Glomerular endothelial cell (primary cell): ENCODE measurements at regions not wholly inside any gene's neighbourhood (a gene's known extent, or its start where the extent isn't known, plus 50 kb on each side); places are given as distances from the start of the nearest gene placed in this dataset.

Source experiments
- DNase-seq: peaks from one replicate; pipeline ENCODE4 v3.0.0-alpha.2; 2011; ENCODE audit warnings: low read depth, low spot score; ENCODE audit errors: extremely low read depth

DNA sequence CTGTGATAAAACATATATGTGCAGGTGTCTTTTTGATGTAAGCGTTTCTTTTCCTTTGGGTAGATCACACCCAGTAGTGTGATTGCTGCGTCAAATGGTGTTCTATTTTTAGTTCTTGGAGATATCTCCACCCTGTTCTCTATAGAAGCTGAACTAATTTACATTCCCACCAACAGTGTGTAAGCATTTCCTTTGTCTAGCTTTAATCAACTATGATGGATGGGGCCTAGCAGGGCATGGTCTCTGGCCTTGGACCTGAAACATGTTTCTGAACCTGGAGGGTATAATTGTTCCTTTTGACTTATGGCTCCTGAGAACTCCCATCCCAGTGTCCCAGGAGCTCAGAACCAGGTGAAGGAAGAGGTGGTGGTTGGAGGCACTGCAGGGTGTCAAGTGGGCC lies 93.9 kb downstream of the HAPSTR1 start:
- DNase-seq: no peak

DNA sequence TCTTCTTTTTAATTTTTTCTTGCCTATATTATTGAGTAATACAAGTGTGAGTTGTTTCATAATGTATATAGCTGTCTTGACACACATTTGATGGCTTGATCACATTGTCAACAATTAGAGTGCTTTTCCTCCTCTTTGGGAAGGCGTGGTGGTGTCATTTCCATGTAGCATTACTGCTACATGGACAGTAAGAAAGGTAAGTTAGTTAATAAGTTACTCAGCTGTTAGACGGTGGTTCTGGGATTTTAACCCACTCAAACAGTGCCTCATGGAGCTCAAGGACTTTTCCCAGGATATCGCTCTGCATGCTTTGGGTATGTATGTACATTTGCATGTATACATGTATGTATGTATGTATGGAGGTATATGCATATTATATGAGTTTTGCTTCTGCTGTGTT lies 94.6 kb downstream of the HAPSTR1 start:
- DNase-seq: no peak

DNA sequence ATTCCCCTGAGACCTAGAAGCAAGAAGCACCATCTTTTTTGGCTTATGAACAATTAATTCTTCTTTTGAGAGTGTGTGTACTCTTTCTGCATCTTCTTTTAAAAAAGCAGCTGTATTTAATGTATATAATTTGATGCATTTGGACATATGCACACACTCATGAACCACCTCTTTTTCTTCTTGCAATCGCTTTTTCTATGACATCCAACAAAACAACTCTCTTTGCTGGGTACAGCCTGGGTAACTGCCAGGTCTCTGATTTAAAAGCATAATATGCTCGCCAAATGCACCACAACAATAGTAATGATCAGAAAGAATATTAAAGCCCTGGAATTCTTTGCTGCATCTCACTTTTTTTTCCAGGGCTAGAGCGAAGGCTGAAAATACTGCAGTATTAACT lies 97.3 kb downstream of the HAPSTR1 start:
- DNase-seq: no peak

DNA sequence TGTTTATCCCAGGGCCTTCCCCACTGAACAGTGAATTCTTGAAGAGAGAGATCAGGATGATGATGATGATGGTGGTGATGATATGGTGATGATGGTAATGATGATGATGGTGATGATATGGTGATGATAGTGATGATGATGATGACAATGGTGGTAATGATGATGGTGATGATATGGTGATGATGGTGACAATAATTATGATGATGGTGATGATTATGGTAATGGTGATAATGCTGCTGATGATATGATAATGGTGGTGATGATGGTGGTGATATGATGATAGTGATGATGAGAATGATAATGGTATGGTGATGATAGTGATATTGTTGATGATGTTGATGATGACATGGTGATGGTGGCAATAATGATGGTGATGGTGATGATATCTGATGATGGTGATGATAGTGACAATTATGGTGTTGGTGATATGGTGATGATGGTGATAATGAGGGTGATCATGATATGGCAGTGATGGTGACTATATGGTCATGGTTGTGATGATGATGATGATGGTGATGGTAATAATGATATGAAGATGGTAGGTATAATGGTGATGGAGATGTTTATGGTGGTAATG lies 99.9 kb downstream of the HAPSTR1 start:
- no peak for DNase-seq

DNA sequence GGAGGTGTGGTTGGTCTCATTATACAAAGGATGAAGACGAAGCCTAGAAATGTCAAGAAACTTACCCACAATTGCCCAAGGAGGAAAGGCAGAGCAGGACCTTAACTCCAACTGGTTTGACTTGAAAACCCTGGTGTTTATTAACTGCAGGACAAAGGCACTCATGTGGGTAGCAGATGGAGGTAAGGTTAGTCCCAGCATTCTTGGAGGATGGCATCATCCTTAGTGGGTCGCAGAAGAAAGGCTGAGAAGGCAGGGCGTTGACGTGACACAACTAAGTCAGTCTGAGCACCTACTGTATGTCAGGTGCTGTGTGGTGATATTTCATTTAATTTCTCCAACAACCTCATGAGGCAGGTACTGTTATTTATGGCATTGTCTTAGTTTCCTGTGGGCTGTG lies 101.3 kb downstream of the HAPSTR1 start:
- DNase-seq: no peak

DNA sequence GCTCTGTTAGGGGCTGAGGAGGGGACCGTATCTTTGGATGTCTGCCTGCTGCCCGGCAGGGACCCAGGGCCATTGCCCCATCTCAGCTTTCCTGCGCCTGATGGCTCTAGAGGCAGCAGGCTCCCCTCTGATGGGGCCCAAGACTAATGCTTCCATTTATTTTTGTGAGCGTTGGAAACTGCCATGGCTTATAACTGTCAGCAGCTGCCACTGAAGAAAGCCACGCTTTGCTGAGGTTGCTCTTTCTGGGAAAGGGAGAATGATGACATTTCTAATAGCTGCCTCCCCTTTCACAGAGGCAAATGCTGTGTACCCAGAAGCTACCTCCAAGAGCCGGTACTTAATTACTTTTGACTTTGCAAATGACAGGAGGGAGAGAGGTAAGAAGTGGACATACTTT lies 103.8 kb downstream of the HAPSTR1 start:
- DNase-seq: no peak

DNA sequence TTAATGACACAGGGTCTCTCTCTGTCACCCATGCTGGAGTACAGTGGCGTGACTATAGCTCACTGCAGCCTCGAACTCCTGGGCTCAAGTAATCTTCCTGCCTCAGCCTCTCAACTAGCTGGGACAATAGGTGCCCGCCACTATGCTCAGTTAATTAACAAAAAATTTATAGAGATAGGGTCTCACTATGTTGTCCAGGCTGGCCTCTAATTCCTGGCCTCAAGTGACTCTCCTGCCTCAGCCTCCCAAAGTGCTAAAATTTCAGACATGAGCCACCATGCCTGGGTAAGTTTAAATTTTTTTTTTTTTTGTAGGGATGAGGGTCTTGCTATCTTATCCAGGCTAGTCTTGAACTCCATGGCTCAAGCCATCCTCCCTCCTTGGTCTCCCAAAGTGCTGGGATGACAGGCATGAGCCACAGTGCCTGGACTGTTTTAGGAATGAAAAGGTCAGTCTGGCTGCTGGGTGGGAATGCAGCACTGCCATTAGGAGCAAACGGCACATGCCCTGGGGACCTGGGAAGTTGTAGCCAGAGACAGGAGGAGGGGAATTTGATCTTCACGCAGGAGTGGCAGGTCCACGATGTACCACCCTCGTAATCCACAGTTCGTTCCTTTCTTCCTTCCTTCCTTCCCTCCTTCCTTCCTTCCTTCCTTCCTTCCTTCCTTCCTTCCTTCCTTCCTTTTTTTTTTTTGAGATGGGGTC lies 106.7 kb downstream of the HAPSTR1 start:
- DNase-seq: no peak

DNA sequence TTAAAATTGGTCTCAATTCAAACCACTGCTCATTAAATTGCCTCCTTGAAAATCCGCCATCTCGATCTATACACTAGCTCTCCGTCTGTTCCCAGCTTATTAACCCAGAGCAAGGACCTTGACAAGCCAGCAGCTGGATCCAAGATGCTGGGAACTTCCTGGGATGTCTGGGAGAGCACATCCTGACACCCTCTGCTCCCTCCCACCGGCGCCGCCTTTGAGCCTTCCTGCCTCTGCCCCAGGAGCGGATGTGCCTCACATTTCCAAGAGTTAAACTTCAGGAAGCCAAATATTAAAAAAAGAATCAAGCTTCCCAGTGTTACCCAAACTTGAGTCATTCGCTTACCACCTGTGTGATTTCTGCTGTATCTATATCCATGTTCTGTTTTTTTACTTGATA lies 107.9 kb downstream of the HAPSTR1 start:
- DNase-seq: no peak

DNA sequence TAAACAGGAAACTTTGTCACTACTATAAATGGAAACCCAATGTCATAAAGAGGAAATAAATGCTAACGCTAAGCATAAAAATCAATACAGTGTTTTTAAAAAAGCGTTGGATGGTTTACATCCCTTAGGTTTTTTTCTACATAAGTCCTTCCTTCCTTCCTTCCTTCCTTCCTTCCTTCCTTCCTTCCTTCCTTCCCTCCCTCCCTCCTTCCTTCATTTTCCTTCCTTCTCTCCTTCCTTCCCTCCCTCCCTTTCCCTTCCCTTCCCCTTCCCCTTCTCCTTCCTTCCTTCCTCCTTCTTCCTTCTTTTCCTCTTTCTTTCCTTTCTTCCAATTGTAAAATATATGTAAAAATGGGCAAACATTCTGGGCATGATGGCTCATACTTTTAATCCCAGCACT lies 108.3 kb downstream of the HAPSTR1 start:
- DNase-seq: no peak

DNA sequence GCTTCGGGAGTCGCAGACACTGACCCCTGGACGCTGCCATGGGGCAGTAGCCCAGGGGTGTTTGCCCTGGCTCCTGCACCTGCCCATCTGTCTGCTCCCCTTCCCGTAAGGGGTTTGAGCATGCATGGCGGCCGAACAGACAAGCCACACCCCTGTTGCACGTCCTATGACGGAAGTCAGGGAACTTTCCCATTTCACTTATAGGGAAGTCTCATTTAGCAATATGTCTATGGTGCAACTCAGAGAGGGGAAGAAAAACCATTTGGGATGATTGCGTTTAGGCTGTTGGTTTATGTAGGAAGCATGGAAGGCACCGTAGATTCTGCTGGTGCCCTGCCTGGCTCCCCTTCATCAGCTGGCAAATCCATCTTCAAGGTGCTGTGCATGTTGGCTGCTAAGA lies 112.5 kb downstream of the HAPSTR1 start:
- DNase-seq: no peak

DNA sequence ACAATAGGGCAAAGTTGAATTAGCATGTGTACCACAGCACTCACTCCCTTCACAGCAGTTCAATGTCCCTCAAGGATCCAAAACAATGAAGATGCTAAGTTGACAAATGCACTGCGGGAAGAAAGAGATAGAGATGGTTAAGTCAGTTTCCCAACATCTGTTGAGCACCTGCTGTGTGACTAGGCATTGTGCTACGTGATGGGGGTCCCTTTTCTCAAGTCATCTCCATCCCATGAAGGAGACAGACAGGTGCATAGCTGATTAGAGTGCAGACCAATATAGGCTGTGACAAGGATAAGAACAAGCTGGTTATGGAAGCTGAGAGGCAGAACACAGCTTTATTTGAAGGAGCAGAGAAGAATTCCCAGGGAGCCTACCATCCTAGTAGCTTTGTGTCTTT lies 114.2 kb downstream of the HAPSTR1 start:
- DNase-seq: no peak

DNA sequence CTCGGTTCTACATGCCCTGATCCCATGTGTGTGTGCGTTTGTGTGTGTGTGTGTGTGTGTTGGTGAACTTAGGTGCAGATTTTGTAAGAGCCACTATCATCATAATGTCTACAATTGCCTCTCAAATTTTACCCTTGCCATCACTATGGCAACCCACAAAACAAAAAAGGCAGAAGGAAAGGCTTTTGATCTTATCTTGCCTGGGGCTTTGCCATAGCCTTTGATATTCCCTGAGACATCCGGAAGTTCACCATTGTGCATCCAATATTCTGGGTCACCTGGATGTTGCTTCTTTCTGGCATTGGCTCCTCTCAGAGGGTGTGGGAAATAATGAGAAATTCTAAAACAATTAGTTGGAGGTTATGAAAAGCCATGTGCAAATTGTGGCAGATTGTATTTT lies 114.7 kb downstream of the HAPSTR1 start:
- DNase-seq: no peak

DNA sequence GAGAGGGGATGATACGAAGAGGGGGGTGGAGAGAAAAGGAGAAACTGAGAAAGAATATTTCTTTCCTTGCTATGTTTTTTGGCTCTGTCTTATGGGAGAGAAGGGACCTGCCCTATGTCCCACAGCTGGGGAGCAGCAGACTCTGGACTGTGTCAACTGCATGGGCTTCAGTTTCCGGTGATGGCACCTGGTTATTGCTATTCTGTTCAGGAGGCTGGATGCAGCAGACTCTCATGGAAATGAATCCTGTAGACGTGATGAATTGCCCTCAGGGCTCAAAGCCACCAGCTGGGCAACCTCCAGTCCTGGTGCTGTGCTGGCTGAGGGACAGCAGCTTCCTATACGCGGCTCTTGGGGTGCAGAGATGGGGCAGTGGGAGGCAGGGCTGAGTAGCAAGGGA lies 121.2 kb downstream of the HAPSTR1 start:
- no peak for DNase-seq

DNA sequence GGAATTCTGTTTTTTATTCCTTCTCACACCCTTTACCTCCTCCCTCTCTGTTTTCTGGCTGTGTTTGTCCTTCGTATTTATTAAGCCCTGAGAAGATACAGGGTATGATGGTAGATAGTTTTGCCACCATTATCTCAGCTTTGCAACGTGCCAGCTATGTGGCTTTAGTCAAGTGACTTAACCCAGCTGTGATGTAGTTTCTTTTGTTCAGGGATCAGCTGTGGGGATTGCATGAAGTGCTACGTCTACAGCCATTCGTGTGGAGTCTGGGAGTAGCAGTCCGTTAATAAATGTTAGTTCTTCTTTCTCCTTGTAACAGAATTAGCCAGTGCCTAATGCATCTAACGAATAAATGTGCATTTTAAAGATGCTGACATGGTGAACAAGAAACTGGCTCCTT lies 128.4 kb downstream of the HAPSTR1 start:
- no peak for DNase-seq

DNA sequence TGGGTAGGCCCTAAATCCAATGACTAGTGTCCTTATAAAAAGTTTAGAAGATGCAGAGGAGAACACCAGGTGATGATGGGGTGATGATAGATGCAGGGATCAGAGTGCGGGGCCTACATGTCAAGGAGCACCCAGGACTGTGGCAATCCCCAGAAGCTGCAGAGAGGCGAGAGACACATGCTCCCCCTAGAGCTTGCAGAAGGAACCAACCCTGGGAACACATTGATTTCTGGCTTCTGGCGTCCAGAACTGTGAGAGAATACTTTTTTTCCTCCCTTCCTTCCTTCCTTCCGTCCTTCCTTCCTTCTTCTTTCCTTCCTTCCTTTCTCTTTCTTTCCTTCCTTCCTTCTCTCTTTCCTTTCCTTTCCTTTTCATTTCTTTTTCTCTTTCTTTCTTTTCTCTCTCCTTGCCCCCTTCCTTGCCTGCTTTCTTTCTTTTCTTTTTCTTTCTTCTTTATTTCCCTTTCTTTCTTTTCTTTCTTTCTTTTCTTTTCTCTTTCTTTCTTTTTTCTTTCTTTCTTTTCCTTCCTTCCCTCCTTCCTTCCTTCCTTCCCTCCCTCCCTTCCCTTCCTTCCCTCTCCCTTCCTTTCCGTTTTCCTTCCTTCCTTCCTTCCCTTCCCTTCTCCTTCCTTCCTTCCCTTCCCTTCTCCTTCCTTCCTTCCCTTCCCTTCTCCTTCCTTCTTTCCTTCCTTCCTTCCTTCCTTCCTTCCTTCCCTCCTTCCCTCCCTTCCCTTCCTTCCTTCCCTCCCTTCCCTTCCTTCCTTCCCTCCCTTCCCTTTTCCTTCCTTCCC lies 134.3 kb downstream of the HAPSTR1 start:
- no peak for DNase-seq

DNA sequence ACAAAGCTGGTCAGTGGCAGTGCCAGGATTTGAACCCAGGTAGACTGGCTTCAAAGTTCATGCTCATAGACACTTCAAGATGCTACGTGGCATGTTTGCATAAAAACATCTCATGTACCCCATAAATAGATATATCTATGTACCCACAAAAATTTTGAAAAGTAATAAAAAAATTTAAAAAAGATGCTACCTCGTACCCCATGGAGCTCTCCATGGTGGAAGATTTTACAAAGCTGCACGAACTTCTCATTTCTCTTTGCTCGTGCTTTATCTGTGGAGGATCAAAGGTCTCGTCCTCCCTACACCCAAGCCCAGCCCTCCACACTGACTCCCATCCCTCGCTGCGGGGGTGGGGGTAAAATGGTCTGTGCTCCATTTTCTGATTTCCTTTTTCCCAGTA lies 135.5 kb downstream of the HAPSTR1 start:
- no peak for DNase-seq

DNA sequence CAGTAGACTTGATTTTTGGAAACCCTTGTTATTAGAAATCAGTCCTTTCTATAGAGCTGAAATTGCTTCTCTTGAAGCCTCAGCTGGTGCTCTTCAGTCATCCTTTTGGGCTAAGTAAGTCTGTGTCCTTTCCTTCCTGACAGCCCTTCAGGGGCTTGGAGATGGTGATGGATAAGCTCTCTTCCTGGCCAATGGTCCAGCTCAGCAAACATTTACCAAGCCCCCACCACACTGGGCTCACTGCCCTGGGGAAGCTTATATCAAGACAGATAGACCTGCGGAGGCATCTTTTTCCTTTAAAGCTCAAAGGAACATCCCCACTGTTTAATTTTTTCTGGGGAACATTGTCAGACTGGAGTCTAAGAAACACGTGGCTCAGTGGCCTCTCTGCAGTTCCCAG lies 139.6 kb downstream of the HAPSTR1 start:
- DNase-seq: no peak

DNA sequence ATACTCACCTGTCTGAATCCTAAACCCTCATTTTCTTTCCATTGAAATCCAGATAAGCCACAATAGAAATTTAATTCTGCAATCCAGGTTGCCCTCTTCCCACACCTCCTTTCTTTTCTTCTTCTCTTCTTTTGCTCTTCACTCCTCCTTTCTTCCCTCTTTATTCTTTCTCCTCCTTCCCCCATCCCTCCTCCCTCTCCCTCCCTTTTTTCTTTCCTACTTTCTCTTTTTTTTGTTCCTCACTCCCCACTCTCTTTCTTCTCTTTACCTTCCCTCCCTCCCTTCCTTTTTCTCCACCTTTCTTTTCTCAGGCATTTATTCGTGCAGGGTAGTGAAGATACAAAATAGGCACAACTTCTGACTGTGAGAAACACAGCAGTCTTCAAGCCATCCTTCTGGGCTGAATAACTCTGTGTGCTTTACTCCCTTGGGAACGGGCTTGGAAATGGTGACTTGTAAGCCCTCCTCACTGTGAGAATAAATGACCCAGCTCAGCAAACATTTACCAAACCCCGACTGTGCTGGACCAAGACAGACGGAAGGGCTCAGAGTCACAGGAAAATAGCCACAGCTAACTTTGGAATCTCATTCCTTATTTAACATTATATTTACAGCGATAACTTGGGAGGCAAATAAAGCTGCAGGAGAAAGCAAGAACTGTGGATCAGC lies 140.8 kb downstream of the HAPSTR1 start:
- no peak for DNase-seq

DNA sequence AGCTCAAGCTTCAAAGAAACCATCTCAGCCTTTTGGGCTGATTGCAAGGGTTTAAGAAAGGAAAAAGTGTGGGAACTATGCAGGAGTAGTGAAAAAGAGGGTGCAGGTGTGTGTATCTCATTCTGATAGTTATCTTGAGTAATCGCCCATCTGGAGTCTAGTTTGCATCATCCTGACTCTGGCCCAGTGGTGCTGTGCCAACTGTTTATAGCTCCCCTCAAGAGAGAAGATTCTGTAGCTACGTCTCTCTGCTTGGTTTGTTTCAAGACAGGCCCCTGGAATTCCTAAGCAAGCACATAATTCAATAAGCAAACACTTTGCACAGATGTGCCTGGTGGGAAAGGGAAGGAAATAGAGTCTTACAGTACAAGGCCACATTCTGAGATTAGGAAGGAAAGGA lies 144.4 kb downstream of the HAPSTR1 start:
- no peak for DNase-seq

DNA sequence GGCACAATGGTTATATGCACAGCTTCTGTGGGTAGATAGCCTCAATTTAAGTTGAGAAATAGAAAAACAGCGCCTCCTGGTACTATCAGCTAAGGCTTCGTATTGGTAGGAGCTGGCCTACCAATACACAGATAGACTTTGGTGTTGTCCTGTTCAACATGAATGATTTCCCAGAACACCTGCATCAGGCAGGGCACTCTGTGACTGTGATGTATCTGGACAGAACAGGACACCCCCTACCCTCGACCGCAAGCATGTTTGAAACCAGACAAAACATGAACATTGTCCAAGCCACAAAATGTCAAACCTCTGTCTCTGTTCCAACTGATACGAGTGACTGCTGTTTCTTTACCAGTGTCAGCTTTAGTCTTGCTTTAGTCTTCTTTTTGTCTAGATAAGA lies 144.9 kb downstream of the HAPSTR1 start:
- no peak for DNase-seq

DNA sequence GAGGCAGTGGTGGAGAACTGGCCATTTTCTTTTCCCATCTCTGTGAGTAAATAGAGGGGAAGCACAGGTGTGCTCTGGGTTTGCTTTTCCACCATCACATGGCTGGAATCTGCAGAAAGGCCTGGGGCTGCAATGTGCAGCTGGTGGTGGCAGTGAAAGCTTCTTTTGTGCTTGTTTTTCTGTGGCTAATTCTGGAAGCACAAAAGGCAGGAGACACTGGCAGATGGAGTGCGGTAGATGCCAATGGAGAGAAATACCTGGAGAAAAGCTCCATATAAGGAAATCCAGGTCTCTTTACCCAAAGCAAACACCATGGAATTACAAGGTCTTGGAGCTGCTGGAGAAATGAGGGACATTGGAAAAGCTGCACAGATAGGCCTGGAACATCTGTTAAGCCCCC lies 146.9 kb downstream of the HAPSTR1 start:
- DNase-seq: no peak

DNA sequence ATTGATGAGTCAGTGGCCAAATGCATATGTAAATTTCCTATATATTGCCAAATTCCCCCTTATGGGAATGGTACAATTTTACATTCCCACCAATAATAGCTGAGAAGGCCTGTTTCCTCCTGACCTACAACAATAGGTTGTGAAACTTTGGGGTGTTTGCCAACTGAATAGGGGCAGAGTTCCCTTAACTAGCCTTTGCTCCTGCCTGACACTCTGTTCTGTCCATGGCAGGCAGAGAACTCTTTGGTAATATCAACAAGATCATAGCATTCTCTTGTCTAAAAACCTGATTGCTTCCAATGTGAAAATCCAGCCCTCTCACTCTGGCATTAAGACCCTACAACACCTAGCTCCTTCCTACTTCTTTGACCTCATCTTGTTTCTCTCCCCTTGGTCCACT lies 149.7 kb downstream of the HAPSTR1 start:
- no peak for DNase-seq
